ENCODE measurements at regions not wholly inside any gene's neighbourhood (a gene's known extent, or its start where the extent isn't known, plus 50 kb on each side); places are given as distances from the start of the nearest gene placed in this dataset.

GRCh38 chr3:174337227-174337626 lies 521.9 kb upstream of the NAALADL2 start:
- TF ChIP-seq CTCF (IDR thresholded peaks at IDR 0.05) (no peak), POLR2A (IDR thresholded peaks at IDR 0.05) (no peak)

Data from transverse colon (tissue), 3 donors.